GM12875 (cell line): ENCODE measurements at regions not wholly inside any gene's neighbourhood (a gene's known extent, or its start where the extent isn't known, plus 50 kb on each side); places are given as distances from the start of the nearest gene placed in this dataset.

Experiments
- H3K4me3 ChIP-seq: one replicate; pipeline ENCODE4 v1.5.1; 2011; ENCODE audit warnings: low read depth, low read length, control low read depth
- CTCF ChIP-seq: IDR thresholded peaks from 2 replicates; pipeline ENCODE4 v1.5.1; 2011; ENCODE audit warnings: low read depth, mild to moderate bottlenecking, control low read depth, inconsistent platforms, low read length, moderate library complexity, borderline replicate concordance; ENCODE audit not compliant: insufficient read depth

- no peak overlapping the region for H3K4me3 ChIP-seq
- no peak for TF ChIP-seq CTCF
Measured at GRCh38 chr12:89884952-89885351, 176.3 kb upstream of the ATP2B1 start.

GRCh38 chr12:89884416-89884898 is 175.8 kb upstream of the ATP2B1 start:
- H3K4me3 ChIP-seq, result no peak overlapping the region
- no peak for TF ChIP-seq CTCF

- H3K4me3 ChIP-seq, result no peak overlapping the region
- no peak for TF ChIP-seq CTCF
Measured at GRCh38 chr12:89883630-89884389, 175.2 kb upstream of the ATP2B1 start.

- H3K4me3 ChIP-seq, result no peak overlapping the region
- TF ChIP-seq CTCF, result no peak
Measured at GRCh38 chr12:89882792-89883191, 174.2 kb upstream of the ATP2B1 start.

- TF ChIP-seq CTCF, result no peak
- H3K4me3 ChIP-seq, result no peak overlapping the region
Measured at GRCh38 chr12:89882050-89882449, 173.4 kb upstream of the ATP2B1 start.

- H3K4me3 ChIP-seq, result peak overlapping the region; percentile 39
- no peak for TF ChIP-seq CTCF
Measured at GRCh38 chr12:89880690-89881350, 172.2 kb upstream of the ATP2B1 start.

GRCh38 chr12:89879766-89880165 is 171.1 kb upstream of the ATP2B1 start:
- TF ChIP-seq CTCF, result no peak
- H3K4me3 ChIP-seq, result no peak overlapping the region
